KMS-11 (cell line): ENCODE measurements at regions not wholly inside any gene's neighbourhood (a gene's known extent, or its start where the extent isn't known, plus 50 kb on each side); places are given as distances from the start of the nearest gene placed in this dataset.

Experiments
- H2AFZ ChIP-seq: fragments of 200-600 bp; sonication (generic); 2 replicates; pipeline ENCODE4 v1.6.1; 2016; ENCODE audit warnings: antibody characterized with exemption, mixed run types, low read depth
- H3K27ac ChIP-seq: fragments of 200-600 bp; sonication (generic); 2 replicates; pipeline ENCODE4 v1.6.1; 2016; ENCODE audit warnings: mild to moderate bottlenecking, mixed run types
- H3K27me3 ChIP-seq: fragments of 200-600 bp; sonication (generic); 2 replicates; pipeline ENCODE4 v1.6.1; 2017; ENCODE audit warnings: mild to moderate bottlenecking, low read depth, mixed run types, moderate library complexity; ENCODE audit not compliant: insufficient read depth
- H3K36me3 ChIP-seq: fragments of 200-600 bp; sonication (generic); 2 replicates; pipeline ENCODE4 v1.6.1; 2017; ENCODE audit warnings: mild to moderate bottlenecking, mixed run types; ENCODE audit not compliant: insufficient read depth
- H3K4me1 ChIP-seq: fragments of 200-600 bp; sonication (generic); 2 replicates; pipeline ENCODE4 v1.6.1; 2016; ENCODE audit warnings: mild to moderate bottlenecking, low read depth, mixed run types; ENCODE audit not compliant: poor library complexity, severe bottlenecking
- H3K4me2 ChIP-seq: fragments of 200-600 bp; sonication (generic); 2 replicates; pipeline ENCODE4 v1.7.0; 2016; ENCODE audit warnings: mild to moderate bottlenecking, mixed run types
- H3K4me3 ChIP-seq: fragments of 200-600 bp; sonication (generic); IDR thresholded peaks from 2 replicates; pipeline ENCODE4 v1.6.1; 2017; ENCODE audit warnings: low read depth, low read length, mixed read lengths; ENCODE audit not compliant: insufficient read depth
- H3K79me2 ChIP-seq: fragments of 200-600 bp; sonication (generic); 2 replicates; pipeline ENCODE4 v1.6.1; 2016; ENCODE audit warnings: low read depth, mixed run types; ENCODE audit not compliant: insufficient read depth
- H3K9ac ChIP-seq: fragments of 200-600 bp; sonication (generic); 2 replicates; pipeline ENCODE4 v1.6.1; 2016; ENCODE audit warnings: mild to moderate bottlenecking, mixed run types
- H4K20me1 ChIP-seq: fragments of 200-600 bp; sonication (generic); 2 replicates; pipeline ENCODE4 v1.6.1; 2016; ENCODE audit warnings: mild to moderate bottlenecking, mixed run types; ENCODE audit not compliant: insufficient read depth
- CTCF ChIP-seq: fragments of 200-600 bp; sonication (generic); conservative IDR thresholded peaks from 2 replicates; pipeline ENCODE4 v1.6.1; 2017; ENCODE audit warnings: low read depth, mild to moderate bottlenecking, antibody characterized with exemption, low read length, moderate library complexity, mixed read lengths

GRCh38 chrX:137684591-137684990 lies 118.7 kb downstream of the ZIC3 start:
- Histone ChIP-seq H3K36me3 (no peaks in the 10 kb centered on the region), H4K20me1 (no peaks in the 10 kb centered on the region), H3K4me2 (no peak overlapping the region), H3K4me3 (no peak overlapping the region), H3K79me2 (no peaks in the 10 kb centered on the region), H3K4me1 (no peaks in the 10 kb centered on the region), H3K9ac (no peak overlapping the region), H3K27ac (no peak overlapping the region), H3K27me3 (no peaks in the 10 kb centered on the region), H2AFZ (no peak overlapping the region)
- TF ChIP-seq CTCF, result no peak

GRCh38 chrX:137695417-137695816 lies 129.5 kb downstream of the ZIC3 start:
- Histone ChIP-seq H3K4me2 (no peak overlapping the region), H2AFZ (no peak overlapping the region), H3K27ac (no peak overlapping the region), H3K79me2 (no peaks in the 10 kb centered on the region), H3K36me3 (no peaks in the 10 kb centered on the region), H3K27me3 (no peaks in the 10 kb centered on the region), H3K4me3 (no peak overlapping the region), H3K4me1 (no peaks in the 10 kb centered on the region), H3K9ac (no peak overlapping the region), H4K20me1 (no peaks in the 10 kb centered on the region)
- no peak for TF ChIP-seq CTCF

GRCh38 chrX:137707348-137707747 lies 141.4 kb downstream of the ZIC3 start:
- Histone ChIP-seq H3K9ac (no peak overlapping the region), H3K4me1 (no peaks in the 10 kb centered on the region), H3K27ac (no peak overlapping the region), H3K4me2 (no peak overlapping the region), H3K27me3 (no peaks in the 10 kb centered on the region), H3K79me2 (no peaks in the 10 kb centered on the region), H3K4me3 (no peak overlapping the region), H4K20me1 (no peaks in the 10 kb centered on the region), H3K36me3 (no peaks in the 10 kb centered on the region), H2AFZ (no peak overlapping the region)
- TF ChIP-seq CTCF, result no peak

GRCh38 chrX:137742846-137743245 lies 176.9 kb downstream of the ZIC3 start:
- no peak for TF ChIP-seq CTCF
- Histone ChIP-seq H3K79me2 (no peaks in the 10 kb centered on the region), H3K9ac (no peak overlapping the region), H3K4me1 (no peaks in the 10 kb centered on the region), H3K36me3 (no peaks in the 10 kb centered on the region), H3K4me2 (no peak overlapping the region), H2AFZ (no peak overlapping the region), H3K27ac (no peak overlapping the region), H3K4me3 (no peak overlapping the region), H4K20me1 (no peaks in the 10 kb centered on the region), H3K27me3 (no peaks in the 10 kb centered on the region)

GRCh38 chrX:137743414-137743813 lies 177.5 kb downstream of the ZIC3 start:
- Histone ChIP-seq H3K27me3 (no peaks in the 10 kb centered on the region), H3K79me2 (no peaks in the 10 kb centered on the region), H3K4me3 (no peak overlapping the region), H2AFZ (no peak overlapping the region), H4K20me1 (no peaks in the 10 kb centered on the region), H3K4me1 (no peaks in the 10 kb centered on the region), H3K27ac (no peak overlapping the region), H3K4me2 (no peak overlapping the region), H3K36me3 (no peaks in the 10 kb centered on the region), H3K9ac (no peak overlapping the region)
- TF ChIP-seq CTCF, result no peak
